ENCODE measurements at regions not wholly inside any gene's neighbourhood (a gene's known extent, or its start where the extent isn't known, plus 50 kb on each side); places are given as distances from the start of the nearest gene placed in this dataset.

GRCh38 chr3:66822186-66823008, 175.7 kb upstream of the KBTBD8 start:
- TF ChIP-seq CTCF (IDR thresholded peaks at IDR 0.05) (peak; percentile 85), EZH2 (IDR thresholded peaks at IDR 0.05; ENCODE audit: borderline replicate concordance, insufficient read depth, low read depth, low read length, poor library complexity, severe bottlenecking) (no peak)

All from B cell (primary cell).